ENCODE measurements at regions not wholly inside any gene's neighbourhood (a gene's known extent, or its start where the extent isn't known, plus 50 kb on each side); places are given as distances from the start of the nearest gene placed in this dataset.

GRCh38 chr1:29629401-29629800 lies 393.1 kb downstream of the PTPRU start:
- no peak overlapping the region for H3K4me3 ChIP-seq (ENCODE audit: low read depth, low read length)
- no peak for TF ChIP-seq CTCF (conservative IDR thresholded peaks at IDR 0.05; ENCODE audit: low read depth, low read length)
- no peak for DNase-seq (ENCODE audit: low read depth)

- TF ChIP-seq CTCF (conservative IDR thresholded peaks at IDR 0.05; ENCODE audit: low read depth, low read length): no peak
- no peak overlapping the region for H3K4me3 ChIP-seq (ENCODE audit: low read depth, low read length)
- no peak for DNase-seq (ENCODE audit: low read depth)
Observed at GRCh38 chr1:29628190-29628589, 391.9 kb downstream of the PTPRU start.

- no peak for TF ChIP-seq CTCF (conservative IDR thresholded peaks at IDR 0.05; ENCODE audit: low read depth, low read length)
- no peak overlapping the region for H3K4me3 ChIP-seq (ENCODE audit: low read depth, low read length)
- no peak for DNase-seq (ENCODE audit: low read depth)
Observed at GRCh38 chr1:29626726-29627125, 390.4 kb downstream of the PTPRU start.

- no peak for DNase-seq (ENCODE audit: low read depth)
- no peak for TF ChIP-seq CTCF (conservative IDR thresholded peaks at IDR 0.05; ENCODE audit: low read depth, low read length)
- no peak overlapping the region for H3K4me3 ChIP-seq (ENCODE audit: low read depth, low read length)
Observed at GRCh38 chr1:29626066-29626465, 389.7 kb downstream of the PTPRU start.

GRCh38 chr1:29625084-29625420 lies 388.7 kb downstream of the PTPRU start:
- no peak overlapping the region for H3K4me3 ChIP-seq (ENCODE audit: low read depth, low read length)
- no peak for TF ChIP-seq CTCF (conservative IDR thresholded peaks at IDR 0.05; ENCODE audit: low read depth, low read length)
- no peak for DNase-seq (ENCODE audit: low read depth)

GRCh38 chr1:29624320-29625083 lies 388.2 kb downstream of the PTPRU start:
- H3K4me3 ChIP-seq (ENCODE audit: low read depth, low read length): no peak overlapping the region
- DNase-seq (ENCODE audit: low read depth): no peak
- no peak for TF ChIP-seq CTCF (conservative IDR thresholded peaks at IDR 0.05; ENCODE audit: low read depth, low read length)

- no peak for TF ChIP-seq CTCF (conservative IDR thresholded peaks at IDR 0.05; ENCODE audit: low read depth, low read length)
- no peak for DNase-seq (ENCODE audit: low read depth)
- no peak overlapping the region for H3K4me3 ChIP-seq (ENCODE audit: low read depth, low read length)
Observed at GRCh38 chr1:29623501-29623900, 387.2 kb downstream of the PTPRU start.

All from choroid plexus epithelial cell (primary cell).